ENCODE measurements at regions not wholly inside any gene's neighbourhood (a gene's known extent, or its start where the extent isn't known, plus 50 kb on each side); places are given as distances from the start of the nearest gene placed in this dataset.

GRCh38 chr11:19323502-19323901 lies 82.8 kb upstream of the E2F8 start:
- DNase-seq, result no peak

DNA sequence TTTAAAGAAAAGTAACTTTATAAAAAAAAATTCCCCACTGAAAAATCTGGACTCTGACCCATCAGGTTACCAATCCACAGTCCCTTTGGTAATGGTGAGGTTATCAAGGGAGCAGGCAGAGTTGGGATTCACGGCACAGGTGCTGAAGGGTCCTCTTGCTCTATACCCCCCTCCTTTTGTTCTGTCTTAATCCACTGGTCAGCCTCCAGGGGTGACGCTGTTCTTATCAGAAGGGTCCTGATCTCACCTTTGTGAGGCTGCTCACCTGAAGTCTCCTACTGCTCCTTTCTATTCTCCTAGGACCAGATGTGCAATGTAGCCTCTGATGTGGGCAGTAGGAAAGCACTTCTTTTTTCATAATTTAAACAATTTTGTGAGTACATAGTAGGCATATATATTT lies 80.6 kb upstream of the E2F8 start:
- no peak for DNase-seq

GRCh38 chr11:19320827-19321226 lies 80.1 kb upstream of the E2F8 start:
- no peak for DNase-seq

DNA sequence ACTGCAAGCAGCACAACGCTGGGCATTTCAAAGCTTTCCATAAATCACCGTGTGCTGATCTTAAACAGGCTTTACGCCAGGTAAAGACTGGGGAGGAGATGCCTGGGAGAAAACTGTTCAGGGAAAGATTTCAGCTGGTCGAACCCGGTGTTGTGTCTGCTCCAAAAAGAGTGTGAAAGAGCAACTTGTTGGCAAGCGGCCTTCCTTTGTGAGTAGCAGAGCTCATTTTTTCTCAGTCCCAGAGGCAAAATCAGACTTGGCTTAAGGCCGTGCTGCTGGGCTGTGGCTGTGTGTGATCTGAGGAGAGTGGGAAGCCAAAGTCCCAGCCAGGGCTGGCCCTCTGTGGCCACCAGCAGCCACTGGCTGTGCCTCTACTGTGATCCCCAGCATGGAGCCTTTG lies 75.7 kb upstream of the E2F8 start:
- no peak for DNase-seq

DNA sequence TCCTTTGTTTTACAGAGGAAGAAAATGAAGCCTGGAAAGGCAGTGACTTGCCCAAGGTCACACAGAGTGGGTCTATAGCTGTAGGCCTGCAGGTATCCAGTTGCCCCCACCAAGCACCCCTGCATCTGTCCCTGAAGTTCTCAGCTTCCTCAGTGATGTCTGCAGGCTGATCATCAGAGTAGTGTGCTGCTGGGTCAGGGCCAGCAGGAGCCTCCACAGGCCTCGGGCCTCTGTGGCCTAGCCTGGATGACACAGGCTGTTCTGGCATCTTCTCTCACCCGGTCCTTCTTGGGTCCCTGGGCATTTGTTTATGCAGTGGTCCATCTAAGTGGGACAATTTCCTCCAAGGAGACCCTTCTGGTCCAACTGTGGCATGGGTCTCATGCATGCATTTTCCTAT lies 74.8 kb upstream of the E2F8 start:
- DNase-seq, result no peak

DNA sequence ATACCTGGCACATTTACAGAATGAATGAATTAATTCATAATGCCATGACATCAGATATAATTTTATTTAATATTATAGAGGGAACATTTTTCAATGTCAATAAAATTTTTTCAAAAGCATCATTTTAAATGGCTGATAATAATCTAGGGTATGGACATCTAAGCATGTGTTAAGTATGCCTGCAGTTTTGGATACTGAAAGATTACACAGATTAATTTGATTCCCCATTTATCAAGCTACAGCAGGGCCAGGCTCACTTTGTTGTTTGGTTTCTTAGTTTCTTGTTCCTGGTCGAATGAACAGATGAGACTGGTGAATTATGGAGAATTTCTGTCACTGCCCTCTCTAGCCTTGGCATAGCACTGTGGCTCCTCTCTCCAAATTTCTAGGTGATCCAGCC lies 72.4 kb upstream of the E2F8 start:
- no peak for DNase-seq

GRCh38 chr11:19311308-19312030 lies 70.7 kb upstream of the E2F8 start:
- no peak for DNase-seq

GRCh38 chr11:19307498-19307897 lies 66.8 kb upstream of the E2F8 start:
- no peak for DNase-seq

GRCh38 chr11:19306179-19306944 lies 65.6 kb upstream of the E2F8 start:
- no peak for DNase-seq

DNA sequence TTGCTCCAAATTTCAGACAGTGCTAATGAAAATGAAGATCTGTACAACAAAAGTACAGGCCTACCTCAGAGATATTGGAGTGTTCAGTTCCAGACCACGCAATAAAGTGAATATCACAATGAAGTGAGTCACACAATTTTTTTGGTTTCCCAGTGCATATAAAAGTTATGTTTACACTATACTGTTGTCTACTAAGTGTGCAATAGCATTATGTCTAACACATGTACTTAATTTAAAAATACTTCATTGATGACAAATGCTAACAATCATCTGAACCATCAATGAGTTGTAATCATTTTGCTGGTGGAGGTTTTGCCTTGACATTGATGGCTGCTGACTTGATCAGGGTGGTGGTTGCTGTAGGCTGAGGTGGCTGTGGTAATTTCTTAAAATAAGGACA lies 60.6 kb upstream of the E2F8 start:
- DNase-seq, result no peak

- no peak for DNase-seq
Measured at GRCh38 chr11:19294444-19294843, 53.7 kb upstream of the E2F8 start.

- no peak for DNase-seq
Measured at GRCh38 chr11:19291064-19291463, 50.3 kb upstream of the E2F8 start.
